NCI-H187 (cell line): ENCODE measurements at regions not wholly inside any gene's neighbourhood (a gene's known extent, or its start where the extent isn't known, plus 50 kb on each side); places are given as distances from the start of the nearest gene placed in this dataset.

Experiments used
- DNase-seq, 2 experiments: peaks; one replicate each; lab custom pipeline; 2025; lab: John Stamatoyannopoulos, UW

GRCh38 chr15:56868170-56868569 is 50.3 kb upstream of the TCF12 start:
- no peak for DNase-seq

- no peak for DNase-seq
These were observed 51.6 kb upstream of the TCF12 start for GRCh38 chr15:56866803-56867202.

GRCh38 chr15:56857828-56858227 is 60.6 kb upstream of the TCF12 start:
- DNase-seq, result no peak

DNA sequence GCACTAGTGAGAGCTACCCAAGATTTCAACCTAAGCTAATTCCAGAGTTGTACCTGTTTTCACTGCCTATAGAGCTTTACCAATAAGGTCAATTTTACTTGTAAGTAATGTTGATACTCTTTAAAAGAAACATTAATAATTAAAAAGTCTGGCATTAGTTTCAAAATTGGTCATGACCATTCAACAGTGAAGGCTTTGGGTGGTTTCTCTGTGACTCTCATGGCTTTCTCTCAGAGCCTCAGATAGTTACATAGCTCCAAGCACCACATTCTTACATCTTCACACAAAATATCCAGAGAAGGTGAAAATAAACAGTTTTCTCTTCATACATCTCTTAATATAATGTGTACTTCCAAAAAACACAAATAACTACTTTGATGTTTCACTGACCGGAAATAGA is 61.5 kb upstream of the TCF12 start:
- no peak for DNase-seq

- DNase-seq, result no peak
These were observed 73.6 kb upstream of the TCF12 start for GRCh38 chr15:56844892-56845291.

- DNase-seq, result no peak
These were observed 74.0 kb upstream of the TCF12 start for GRCh38 chr15:56844471-56844870.

DNA sequence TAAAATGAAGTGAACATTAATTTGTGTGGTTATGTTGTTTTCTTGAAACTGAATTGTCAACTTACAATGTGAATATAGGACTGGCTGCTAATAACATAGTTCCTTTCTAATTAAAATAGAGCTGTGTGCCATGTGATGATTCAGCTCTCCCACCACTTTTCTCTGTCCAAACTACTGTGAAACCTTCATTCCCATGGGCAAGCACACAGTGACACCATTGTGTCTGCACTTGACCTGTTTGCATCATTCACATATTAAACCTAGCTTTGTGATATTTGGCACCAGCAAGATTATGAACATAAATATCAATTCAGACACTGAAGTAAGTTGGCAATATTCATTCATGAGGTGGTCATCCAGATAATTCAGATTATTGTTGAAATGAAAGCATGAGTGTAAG is 78.8 kb upstream of the TCF12 start:
- DNase-seq, result no peak

DNA sequence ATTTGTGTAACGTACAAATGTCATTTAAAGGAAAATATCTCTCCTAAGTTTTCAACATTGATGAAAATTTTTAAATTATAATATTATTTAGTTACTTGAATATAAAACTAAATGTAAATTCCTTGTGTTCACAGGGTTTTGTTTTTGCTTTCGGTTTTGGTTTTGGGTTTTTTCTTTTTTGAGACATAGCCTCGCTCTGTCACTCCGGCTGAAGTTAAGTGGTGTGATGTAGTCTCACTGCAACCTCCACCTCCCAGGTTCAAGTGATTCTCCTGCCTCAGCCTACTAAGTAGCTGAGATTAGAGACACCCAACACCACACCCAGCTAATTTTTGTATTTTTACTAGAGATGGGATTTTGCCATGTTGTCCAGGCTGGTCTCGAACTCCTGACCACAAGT is 79.3 kb upstream of the TCF12 start:
- DNase-seq, result no peak

DNA sequence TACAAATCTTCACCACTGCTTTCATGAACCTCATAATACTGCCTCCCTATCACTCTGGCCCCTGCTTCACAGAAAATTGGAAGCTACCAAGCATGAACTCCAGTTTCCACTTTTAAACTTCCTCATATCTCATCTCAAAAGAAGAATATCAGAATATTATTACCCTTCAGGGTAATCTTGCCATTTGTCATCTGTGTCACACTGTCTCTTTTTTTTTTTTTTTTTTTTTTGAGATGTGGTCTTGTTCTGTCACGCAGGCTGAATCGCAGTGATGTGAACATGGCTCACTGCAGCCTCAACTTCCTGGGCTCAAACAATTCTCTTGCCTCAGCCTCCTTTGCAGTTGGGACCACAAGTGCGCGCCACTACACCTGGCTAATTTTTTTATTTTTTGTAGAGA is 80.4 kb upstream of the TCF12 start:
- no peak for DNase-seq

DNA sequence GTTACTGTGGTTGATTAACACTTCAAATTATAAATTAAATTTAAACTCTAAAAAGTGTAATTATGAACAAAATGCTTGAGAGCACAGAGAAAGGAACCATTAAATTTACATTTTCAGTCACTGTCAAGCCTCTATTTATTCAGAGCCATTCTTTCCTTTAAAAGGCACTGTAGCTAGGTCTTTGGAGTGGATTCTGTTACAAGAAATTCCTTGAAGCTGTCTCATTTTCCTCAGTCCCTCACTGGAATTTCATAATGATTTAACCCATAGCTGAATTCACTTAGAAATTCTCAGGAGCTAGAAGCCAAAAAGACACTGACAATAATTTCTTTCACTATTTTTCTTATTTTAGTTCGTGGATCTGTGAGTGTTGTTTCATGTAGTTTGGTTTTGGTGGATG is 81.2 kb upstream of the TCF12 start:
- DNase-seq, result no peak

DNA sequence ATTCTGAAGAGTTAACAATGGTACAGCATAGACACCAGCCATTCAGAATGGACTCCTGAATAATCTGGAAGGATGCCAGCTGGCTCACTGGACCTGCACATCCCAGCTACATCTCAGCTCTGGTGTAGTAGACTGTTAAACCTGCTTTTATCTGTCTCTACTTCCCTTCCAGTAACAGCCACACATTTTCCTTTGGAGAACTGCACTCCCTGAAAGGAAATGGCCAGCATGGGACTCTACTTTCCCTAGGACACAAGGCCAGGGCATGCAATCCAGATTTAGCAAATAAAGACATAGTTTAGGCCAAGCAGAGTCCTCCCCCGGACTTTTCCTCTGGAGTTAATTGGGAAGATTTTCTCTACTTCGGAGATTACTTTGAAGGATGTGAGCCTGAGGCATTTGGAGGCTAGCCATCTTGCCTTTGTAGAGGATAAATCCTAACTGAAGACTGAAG is 82.7 kb upstream of the TCF12 start:
- DNase-seq, result no peak

DNA sequence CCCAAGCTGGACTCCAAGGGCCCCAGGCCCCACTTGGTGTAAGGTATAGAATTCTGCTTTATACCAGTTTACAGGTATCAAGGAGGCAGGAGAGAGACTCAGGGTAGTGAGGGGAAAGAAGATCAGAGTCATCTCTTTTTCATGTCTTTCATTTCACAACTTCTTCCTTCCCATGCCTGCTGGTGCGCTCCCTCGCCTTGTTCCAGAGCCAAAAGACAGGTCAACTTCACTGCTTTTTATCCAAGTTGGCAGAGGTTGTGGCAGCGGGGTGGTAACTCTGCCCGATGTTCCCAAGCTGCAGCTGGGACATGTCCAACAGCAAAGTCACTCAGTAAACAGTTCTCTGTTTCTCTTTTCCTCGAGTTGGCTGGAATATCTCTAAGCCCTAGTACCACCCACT is 86.3 kb upstream of the TCF12 start:
- no peak for DNase-seq

DNA sequence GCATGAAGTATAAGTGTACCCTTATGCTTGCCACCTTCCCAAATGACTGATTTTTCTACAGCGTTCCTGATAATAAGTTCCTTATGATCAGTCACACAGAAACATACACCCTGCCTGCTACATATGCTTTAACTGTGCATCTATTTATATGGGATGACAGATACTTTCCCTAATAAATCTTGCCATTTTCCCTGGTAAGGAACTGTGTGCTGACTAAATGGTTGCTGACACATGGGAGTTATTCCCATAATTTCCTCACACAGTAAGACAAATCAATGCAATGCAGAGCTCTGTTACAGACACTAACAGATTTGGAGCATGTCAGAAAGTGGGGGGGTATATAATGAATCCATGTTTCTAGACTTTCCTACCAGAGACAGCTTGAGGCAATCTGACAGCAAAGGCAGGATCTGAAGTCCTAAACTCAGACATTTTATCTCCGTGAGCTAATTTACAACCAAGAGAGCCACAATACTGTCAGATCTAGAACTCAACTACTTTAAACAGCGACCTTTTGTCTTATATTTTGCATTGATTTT is 86.9 kb upstream of the TCF12 start:
- DNase-seq, result no peak

- DNase-seq, result no peak
These were observed 90.9 kb upstream of the ZNF280D start for GRCh38 chr15:56824175-56824574.

DNA sequence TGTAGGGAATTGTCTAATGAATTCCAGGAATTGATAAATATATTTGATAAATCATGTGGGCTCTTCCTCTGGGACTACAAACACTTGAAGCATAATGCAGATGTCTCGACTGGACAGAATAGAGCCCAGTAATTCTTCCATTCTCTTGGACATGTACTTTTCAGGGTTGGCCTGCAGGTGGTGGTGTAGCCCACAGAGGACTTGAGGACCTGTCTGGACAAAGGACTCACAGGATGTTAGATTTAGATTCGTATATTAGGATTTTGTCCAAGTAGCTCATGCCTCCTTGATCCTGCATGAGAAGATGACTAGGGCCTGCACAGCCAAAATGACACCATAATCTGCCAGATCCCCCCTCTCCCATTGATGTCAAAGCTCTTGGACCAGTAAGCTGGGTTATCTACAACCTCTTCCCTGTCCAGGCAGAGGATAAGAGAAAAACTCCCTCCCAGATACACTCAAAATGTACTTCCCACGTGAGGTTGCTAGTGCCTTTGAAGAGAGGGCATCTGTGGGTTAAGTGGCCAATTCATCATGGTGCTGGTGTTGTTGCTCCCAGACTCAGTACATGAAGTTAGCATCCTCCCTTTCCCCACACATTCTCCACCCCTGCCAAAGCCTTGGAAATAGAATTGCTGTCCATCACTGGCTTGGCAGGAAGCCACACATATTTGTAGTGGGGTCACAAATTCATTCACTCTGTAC is 88.6 kb upstream of the ZNF280D start:
- DNase-seq, result peak in 1 of 2 experiments; percentile 6

DNA sequence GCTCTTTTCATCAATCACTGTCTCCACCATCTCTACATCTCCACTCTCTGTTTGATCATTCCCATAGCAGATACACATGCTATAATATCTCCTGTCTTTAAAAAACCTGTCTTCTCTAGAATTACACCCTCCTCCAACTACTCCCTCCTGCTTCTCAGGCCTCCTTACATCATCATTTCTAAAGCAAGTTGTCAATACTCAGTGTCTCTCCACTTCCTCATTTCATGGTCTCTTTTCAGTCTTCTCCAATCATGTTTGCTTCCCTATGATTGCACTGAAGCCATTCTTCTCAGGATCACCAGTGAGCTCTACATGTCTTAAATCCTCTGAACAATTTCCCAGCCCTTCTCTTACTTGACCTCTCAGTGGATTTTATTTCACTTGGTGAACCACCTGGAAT is 87.0 kb upstream of the ZNF280D start:
- no peak for DNase-seq

GRCh38 chr15:56817321-56818080 is 84.2 kb upstream of the ZNF280D start:
- DNase-seq, result no peak

DNA sequence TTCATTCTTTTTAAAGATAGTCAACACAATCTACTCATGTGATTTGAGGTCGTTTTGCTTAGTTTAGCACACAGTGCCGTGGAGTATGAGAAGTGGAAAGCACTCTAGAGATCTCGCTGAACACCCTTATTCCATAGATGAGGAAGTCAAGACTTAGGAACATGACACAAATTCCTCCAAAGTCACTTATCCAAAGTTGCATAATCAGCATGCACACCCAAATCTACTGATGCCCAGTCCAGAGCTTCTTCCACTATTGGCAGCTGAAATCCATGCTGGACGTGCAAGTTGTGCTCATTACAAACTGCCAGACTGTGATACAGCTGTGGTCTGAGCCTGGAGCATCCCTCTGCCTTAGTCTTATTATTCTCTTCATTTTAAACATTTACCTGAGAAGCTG is 83.5 kb upstream of the ZNF280D start:
- DNase-seq, result no peak

DNA sequence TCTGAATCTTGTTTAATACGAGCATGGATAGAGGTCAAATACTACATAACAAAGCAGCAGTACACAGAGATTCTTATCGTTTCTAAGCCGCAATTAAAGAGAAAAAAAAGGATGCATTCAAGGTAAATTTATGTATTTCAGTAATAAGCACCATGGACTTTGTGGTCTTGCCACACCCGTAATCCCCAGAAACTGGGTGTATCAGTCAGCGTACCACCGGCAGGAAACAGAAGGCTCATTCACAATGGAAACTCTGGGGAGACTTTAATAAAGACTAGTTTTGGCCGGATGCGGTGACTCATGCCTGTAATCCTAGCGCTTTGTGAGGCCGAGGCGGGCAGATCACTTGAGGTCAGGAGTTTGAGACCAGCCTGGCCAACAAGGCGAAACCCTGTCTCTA is 81.9 kb upstream of the ZNF280D start:
- no peak for DNase-seq

GRCh38 chr15:56814429-56814828 is 81.1 kb upstream of the ZNF280D start:
- DNase-seq, result no peak

GRCh38 chr15:56813995-56814394 is 80.7 kb upstream of the ZNF280D start:
- no peak for DNase-seq

DNA sequence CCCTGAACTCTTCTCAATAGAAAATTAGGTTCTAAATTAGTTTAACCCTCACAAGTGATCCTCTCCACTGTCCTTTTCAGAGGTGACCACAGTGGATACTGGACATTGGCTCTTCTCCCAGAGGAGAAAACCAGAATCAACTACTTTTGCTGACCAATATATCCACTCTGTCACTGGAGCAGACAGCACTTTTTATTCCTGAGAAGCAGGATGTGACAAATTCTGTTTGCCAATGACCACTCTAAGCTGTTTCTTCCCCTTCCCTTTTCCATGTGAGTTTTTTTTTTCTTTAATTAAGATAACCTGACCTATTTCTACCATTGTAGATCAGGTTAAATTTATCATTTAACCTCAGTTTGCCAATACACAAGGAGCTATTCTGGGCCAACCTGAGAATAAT is 79.7 kb upstream of the ZNF280D start:
- DNase-seq, result no peak

GRCh38 chr15:56812221-56812620 is 78.9 kb upstream of the ZNF280D start:
- DNase-seq, result no peak
